NCI-H524 treated with DMSO at 0.1 percent for 48 hours (cell line): ENCODE measurements at regions not wholly inside any gene's neighbourhood (a gene's known extent, or its start where the extent isn't known, plus 50 kb on each side); places are given as distances from the start of the nearest gene placed in this dataset.

Source experiments
- DNase-seq: peaks from one replicate; lab custom pipeline; 2025; lab: John Stamatoyannopoulos, UW

- no peak for DNase-seq
Measured at GRCh38 chr5:89417515-89417914, 534.5 kb upstream of the MEF2C start.

- DNase-seq: no peak
Measured at GRCh38 chr5:89411891-89412290, 528.9 kb upstream of the MEF2C start.

- DNase-seq: no peak
Measured at GRCh38 chr5:89407054-89407453, 524.1 kb upstream of the MEF2C start.

- DNase-seq: no peak
Measured at GRCh38 chr5:89401659-89402058, 518.7 kb upstream of the MEF2C start.

GRCh38 chr5:89401012-89401411 lies 518.0 kb upstream of the MEF2C start:
- DNase-seq: no peak

- DNase-seq: no peak
Measured at GRCh38 chr5:89399548-89399947, 516.6 kb upstream of the MEF2C start.

- DNase-seq: no peak
Measured at GRCh38 chr5:89397096-89397495, 514.1 kb upstream of the MEF2C start.

GRCh38 chr5:89396278-89396954 lies 513.4 kb upstream of the MEF2C start:
- no peak for DNase-seq

GRCh38 chr5:89395111-89395510 lies 512.1 kb upstream of the MEF2C start:
- no peak for DNase-seq

- no peak for DNase-seq
Measured at GRCh38 chr5:89388872-89389271, 505.9 kb upstream of the MEF2C start.

GRCh38 chr5:89384391-89384790 lies 501.4 kb upstream of the MEF2C start:
- no peak for DNase-seq

GRCh38 chr5:89380635-89381034 lies 497.7 kb upstream of the MEF2C start:
- no peak for DNase-seq

- no peak for DNase-seq
Measured at GRCh38 chr5:89377767-89378455, 494.9 kb upstream of the MEF2C start.

GRCh38 chr5:89374818-89375521 lies 492.0 kb upstream of the MEF2C start:
- no peak for DNase-seq

GRCh38 chr5:89374144-89374784 lies 491.3 kb upstream of the MEF2C start:
- DNase-seq: no peak

GRCh38 chr5:89372176-89372575 lies 489.2 kb upstream of the MEF2C start:
- DNase-seq: no peak

- no peak for DNase-seq
Measured at GRCh38 chr5:89371646-89372045, 488.7 kb upstream of the MEF2C start.

GRCh38 chr5:89359046-89359445 lies 476.1 kb upstream of the MEF2C start:
- no peak for DNase-seq

- DNase-seq: no peak
Measured at GRCh38 chr5:89353837-89354551, 471.0 kb upstream of the MEF2C start.

- DNase-seq: no peak
Measured at GRCh38 chr5:89351975-89352374, 469.0 kb upstream of the MEF2C start.

GRCh38 chr5:89351222-89351621 lies 468.2 kb upstream of the MEF2C start:
- DNase-seq: no peak

- no peak for DNase-seq
Measured at GRCh38 chr5:89350684-89351083, 467.7 kb upstream of the MEF2C start.
